CD14-positive monocyte (primary cell): ENCODE measurements at regions not wholly inside any gene's neighbourhood (a gene's known extent, or its start where the extent isn't known, plus 50 kb on each side); places are given as distances from the start of the nearest gene placed in this dataset.

Experiments
- DNase-seq, 3 donors: peaks; one replicate each; pipeline ENCODE4 v3.0.0-alpha.2; 2011 to 2022
- H2AFZ ChIP-seq: 2 replicates; pipeline ENCODE4 v1.6.0; 2012; ENCODE audit warnings: mild to moderate bottlenecking, low read depth, low read length, inconsistent platforms; ENCODE audit not compliant: insufficient read depth, poor library complexity, severe bottlenecking
- H3K27ac ChIP-seq, 2 donors: 1 replicate in 1 of 2; 2 replicates in 1 of 2; pipeline ENCODE4 v1.5.1; 2012 to 2013; ENCODE audit warnings: low read length in 2 of 2, control low read depth in 1 of 2, inconsistent platforms in 1 of 2, low read depth in 1 of 2, mild to moderate bottlenecking in 1 of 2
- H3K27me3 ChIP-seq, 2 donors: one replicate each; pipeline versions ENCODE4 v1.6.0 to v1.6.1; 2011 to 2013; ENCODE audit warnings: low read length in 2 of 2; ENCODE audit not compliant: control insufficient read depth in 2 of 2, insufficient read depth in 2 of 2
- H3K36me3 ChIP-seq, 2 donors: replicated peaks in 1 of 2; 1 replicate in 1 of 2; 2 replicates in 1 of 2; pipeline versions ENCODE4 v1.5.1 to v1.6.1; 2012 to 2013; ENCODE audit warnings: low read length in 2 of 2, control low read depth in 1 of 2, inconsistent platforms in 1 of 2, mild to moderate bottlenecking in 1 of 2; ENCODE audit not compliant: insufficient read depth in 2 of 2, control insufficient read depth in 1 of 2
- H3K4me1 ChIP-seq, 2 donors: 1 replicate in 1 of 2; 2 replicates in 1 of 2; pipeline versions ENCODE4 v1.5.1 to v1.6.1; 2012 to 2013; ENCODE audit warnings: low read length in 2 of 2, control low read depth in 1 of 2, inconsistent platforms in 1 of 2, mild to moderate bottlenecking in 1 of 2, moderate library complexity in 1 of 2; ENCODE audit not compliant: insufficient read depth in 2 of 2, control insufficient read depth in 1 of 2
- H3K4me2 ChIP-seq: replicated peaks from 2 replicates; pipeline ENCODE3; 2012; ENCODE audit warnings: low read length, moderate library complexity, mild to moderate bottlenecking; ENCODE audit not compliant: poor library complexity, severe bottlenecking; ENCODE audit errors: extremely low read depth
- H3K4me3 ChIP-seq, 3 experiments: fragments of 200-600 bp in 1 of 3; sonication (generic) in 1 of 3; replicated peaks in 1 of 3; 1 replicate in 2 of 3; 2 replicates in 1 of 3; pipeline ENCODE4 v1.5.1; 2011 to 2013; ENCODE audit warnings: low read length in 3 of 3, mild to moderate bottlenecking in 3 of 3, control low read depth in 2 of 3, low read depth in 2 of 3, inconsistent platforms in 1 of 3, moderate library complexity in 1 of 3
- H3K79me2 ChIP-seq: 2 replicates; pipeline ENCODE4 v1.6.0; 2012; ENCODE audit warnings: mild to moderate bottlenecking, control low read depth, inconsistent platforms, low read length, moderate library complexity; ENCODE audit not compliant: insufficient read depth
- H3K9ac ChIP-seq: 2 replicates; pipeline ENCODE4 v1.6.0; 2017; ENCODE audit warnings: low read length, mild to moderate bottlenecking; ENCODE audit not compliant: insufficient read depth, poor library complexity, severe bottlenecking
- H3K9me3 ChIP-seq, 2 donors: replicated peaks in 1 of 2; 1 replicate in 1 of 2; 2 replicates in 1 of 2; pipeline versions ENCODE4 v1.5.1 to v1.6.1; 2012 to 2013; ENCODE audit warnings: low read length in 2 of 2, control low read depth in 1 of 2; ENCODE audit not compliant: control insufficient read depth in 1 of 2, insufficient read depth in 1 of 2
- H4K20me1 ChIP-seq: 2 replicates; pipeline ENCODE4 v1.6.0; 2012; ENCODE audit warnings: mild to moderate bottlenecking, low read length, control low read depth, moderate library complexity; ENCODE audit not compliant: insufficient read depth
- H3K27ac Mint-ChIP-seq, 7 donors: one replicate each; pipeline ENCODE4 v1.8.0; 2020; ENCODE audit warnings: mild to moderate bottlenecking in 7 of 7, mixed read lengths in 7 of 7, moderate library complexity in 6 of 7, inconsistent platforms in 2 of 7
- H3K27me3 Mint-ChIP-seq, 3 donors: one replicate each; pipeline ENCODE4 v1.8.0; 2021 to 2022; ENCODE audit warnings: low read depth in 3 of 3, mild to moderate bottlenecking in 3 of 3, mixed read lengths in 3 of 3, moderate library complexity in 3 of 3, inconsistent platforms in 1 of 3
- H3K36me3 Mint-ChIP-seq, 2 donors: one replicate each; pipeline ENCODE4 v1.8.0; 2020; ENCODE audit warnings: mixed read lengths in 2 of 2, inconsistent platforms in 1 of 2, mild to moderate bottlenecking in 1 of 2
- H3K4me1 Mint-ChIP-seq: one replicate; pipeline ENCODE4 v1.8.0; 2020; ENCODE audit warnings: mild to moderate bottlenecking, mixed read lengths
- H3K4me3 Mint-ChIP-seq, 2 donors: one replicate each; pipeline ENCODE4 v1.8.0; 2020; ENCODE audit warnings: mild to moderate bottlenecking in 2 of 2, mixed read lengths in 2 of 2, moderate library complexity in 1 of 2
- H3K9me3 Mint-ChIP-seq, 7 donors: one replicate each; pipeline ENCODE4 v1.8.0; 2020 to 2022; ENCODE audit warnings: mixed read lengths in 7 of 7, mild to moderate bottlenecking in 6 of 7, moderate library complexity in 6 of 7, inconsistent platforms in 2 of 7
- WGBS: methylation state at CpG from one replicate; pipeline ENCODE4 v1.1.5; 2013; ENCODE audit warnings: missing lambda C conversion rate; ENCODE audit not compliant: insufficient coverage; 5-methylcytosine and 5-hydroxymethylcytosine counted together
- intact Hi-C, 2 donors: fragments of 100-400 bp; cut with micrococcal nuclease; formaldehyde crosslinking; loops; one replicate each; pipeline versions ENCODE4 v1.15.0 to v1.15.1; 2023
- TF ChIP-seq, protein P1 (sequence below): fragments of 200-600 bp; IDR thresholded peaks from one replicate; pipeline ENCODE4 v1.8.0; 2022; ENCODE audit warnings: antibody characterized with exemption, mild to moderate bottlenecking

DNA sequence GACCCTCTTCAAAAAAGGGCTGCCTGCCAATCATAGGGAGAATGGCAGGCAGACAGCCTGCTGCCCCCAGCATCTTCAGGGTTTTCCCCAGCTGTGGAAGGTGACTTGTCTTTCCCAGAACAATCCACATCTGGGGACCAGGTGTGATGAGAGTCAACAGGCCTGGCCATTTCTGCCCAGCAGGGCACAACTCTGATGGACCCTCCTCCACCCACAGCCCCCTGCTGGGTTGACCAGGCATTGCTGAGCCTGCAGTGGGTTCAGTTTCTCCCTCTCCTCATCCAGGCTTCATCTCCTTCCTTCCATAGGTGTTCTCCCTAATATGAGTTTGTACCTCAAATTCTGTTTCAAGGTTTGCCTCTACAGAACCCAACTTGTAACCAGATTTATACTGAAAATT lies 111.0 kb downstream of the MINAR1 start:
- H3K4me3 ChIP-seq: no peak overlapping the region
- H3K9me3 ChIP-seq: no peaks in the 10 kb centered on the region
- DNase-seq: no peak
- Mint-ChIP-seq H3K4me3 (no peak overlapping the region), H3K9me3 (no peaks in the 10 kb centered on the region), H3K27me3 (peaks cover 0 to 7% (median 3%) of the 10 kb centered on the region in 3 donors), H3K4me1 (no peaks in the 10 kb centered on the region), H3K27ac (no peak overlapping the region), H3K36me3 (no peaks in the 10 kb centered on the region)
- no peaks in the 10 kb centered on the region for H3K4me1 ChIP-seq
- no peak overlapping the region for H2AFZ ChIP-seq
- H3K36me3 ChIP-seq: no peaks in the 10 kb centered on the region
- no peaks in the 10 kb centered on the region for H4K20me1 ChIP-seq
- no peak overlapping the region for H3K27ac ChIP-seq
- TF ChIP-seq, protein P1, sequence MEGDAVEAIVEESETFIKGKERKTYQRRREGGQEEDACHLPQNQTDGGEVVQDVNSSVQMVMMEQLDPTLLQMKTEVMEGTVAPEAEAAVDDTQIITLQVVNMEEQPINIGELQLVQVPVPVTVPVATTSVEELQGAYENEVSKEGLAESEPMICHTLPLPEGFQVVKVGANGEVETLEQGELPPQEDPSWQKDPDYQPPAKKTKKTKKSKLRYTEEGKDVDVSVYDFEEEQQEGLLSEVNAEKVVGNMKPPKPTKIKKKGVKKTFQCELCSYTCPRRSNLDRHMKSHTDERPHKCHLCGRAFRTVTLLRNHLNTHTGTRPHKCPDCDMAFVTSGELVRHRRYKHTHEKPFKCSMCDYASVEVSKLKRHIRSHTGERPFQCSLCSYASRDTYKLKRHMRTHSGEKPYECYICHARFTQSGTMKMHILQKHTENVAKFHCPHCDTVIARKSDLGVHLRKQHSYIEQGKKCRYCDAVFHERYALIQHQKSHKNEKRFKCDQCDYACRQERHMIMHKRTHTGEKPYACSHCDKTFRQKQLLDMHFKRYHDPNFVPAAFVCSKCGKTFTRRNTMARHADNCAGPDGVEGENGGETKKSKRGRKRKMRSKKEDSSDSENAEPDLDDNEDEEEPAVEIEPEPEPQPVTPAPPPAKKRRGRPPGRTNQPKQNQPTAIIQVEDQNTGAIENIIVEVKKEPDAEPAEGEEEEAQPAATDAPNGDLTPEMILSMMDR: no peak
- no peak overlapping the region for H3K4me2 ChIP-seq
- H3K79me2 ChIP-seq: no peaks in the 10 kb centered on the region
- no peak overlapping the region for H3K9ac ChIP-seq
- H3K27me3 ChIP-seq: no peaks in the 10 kb centered on the region
- intact Hi-C loops: no loop called here

DNA sequence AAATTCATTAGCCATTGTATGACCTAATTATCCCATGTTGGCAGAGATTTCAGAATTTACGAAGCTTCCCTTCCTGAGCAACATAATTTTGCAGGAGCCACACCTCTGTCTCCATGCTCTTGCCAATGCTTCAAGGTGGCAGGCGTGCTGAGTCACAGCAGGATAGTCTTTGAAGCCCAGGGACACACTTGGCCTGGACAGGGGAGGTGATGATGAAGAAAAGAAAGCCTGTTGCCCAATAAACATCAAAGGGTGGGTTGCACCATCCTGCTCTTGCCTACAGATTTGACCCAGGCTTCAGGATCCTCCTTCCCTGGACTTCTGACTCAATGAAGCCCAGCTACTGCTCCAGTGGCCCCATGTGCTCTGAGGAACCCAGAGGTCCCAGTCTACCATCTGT lies 117.1 kb downstream of the MINAR1 start:
- Histone ChIP-seq H3K9me3 (no peaks in the 10 kb centered on the region), H3K27me3 (no peaks in the 10 kb centered on the region), H3K9ac (no peak overlapping the region), H3K4me1 (no peaks in the 10 kb centered on the region), H3K27ac (no peak overlapping the region), H4K20me1 (no peaks in the 10 kb centered on the region), H3K79me2 (no peaks in the 10 kb centered on the region), H3K4me3 (no peak overlapping the region), H3K36me3 (no peaks in the 10 kb centered on the region), H3K4me2 (no peak overlapping the region), H2AFZ (no peak overlapping the region)
- H3K4me1 Mint-ChIP-seq: no peaks in the 10 kb centered on the region
- TF ChIP-seq, protein P1: no peak
- no peak overlapping the region for H3K27ac Mint-ChIP-seq
- H3K36me3 Mint-ChIP-seq: no peaks in the 10 kb centered on the region
- WGBS: 88% methylated on average over 1 of the region's 2 CpGs
- peaks cover 0 to 2% (median 0%) of the 10 kb centered on the region in 7 donors for H3K9me3 Mint-ChIP-seq
- no peak for DNase-seq
- peaks cover 9 to 16% (median 12%) of the 10 kb centered on the region in 3 donors for H3K27me3 Mint-ChIP-seq
- intact Hi-C loops: no loop called here
- no peak overlapping the region for H3K4me3 Mint-ChIP-seq
